ENCODE measurements at regions not wholly inside any gene's neighbourhood (a gene's known extent, or its start where the extent isn't known, plus 50 kb on each side); places are given as distances from the start of the nearest gene placed in this dataset.

- TF ChIP-seq POLR2A (IDR thresholded peaks at IDR 0.05; ENCODE audit: low read depth, low read length) (no peak), TAF1 (IDR thresholded peaks at IDR 0.05; ENCODE audit: borderline replicate concordance, low read depth, low read length) (no peak)
Measured at GRCh38 chr17:36869856-36870719, 67.2 kb upstream of the LHX1 start.

Data from GM12892 (cell line).